ENCODE measurements at regions not wholly inside any gene's neighbourhood (a gene's known extent, or its start where the extent isn't known, plus 50 kb on each side); places are given as distances from the start of the nearest gene placed in this dataset.
"Not testable (repeated sequence)": the region's sequence is repeated elsewhere in the genome, so short reads cannot be mapped to it uniquely, and the experiment has no call there.

- no peak for DNase-seq
Observed at GRCh38 chr2:176826984-176827668, 385.5 kb upstream of the HNRNPA3 start.

- no peak for DNase-seq
Observed at GRCh38 chr2:176830362-176830761, 382.2 kb upstream of the HNRNPA3 start.

DNA sequence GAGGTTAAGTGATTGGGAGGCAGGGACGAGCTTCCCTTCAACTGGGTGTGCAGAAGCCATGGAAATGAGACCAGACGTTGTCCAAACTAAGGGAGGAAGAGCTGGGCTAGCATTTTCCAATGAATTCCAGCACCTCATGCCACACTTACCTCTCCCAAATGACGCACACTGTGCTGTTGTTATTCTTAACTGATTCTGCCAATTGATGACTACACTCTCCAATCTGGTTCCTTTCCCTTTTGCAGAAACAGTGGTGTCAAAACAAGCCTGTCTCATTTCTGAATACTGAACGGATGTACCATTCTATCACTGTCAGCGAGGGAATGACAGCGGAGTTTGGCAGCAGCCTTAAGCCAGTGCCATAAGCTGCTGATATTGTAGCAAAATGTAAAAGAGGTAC lies 380.5 kb upstream of the HNRNPA3 start:
- no peak for DNase-seq

DNA sequence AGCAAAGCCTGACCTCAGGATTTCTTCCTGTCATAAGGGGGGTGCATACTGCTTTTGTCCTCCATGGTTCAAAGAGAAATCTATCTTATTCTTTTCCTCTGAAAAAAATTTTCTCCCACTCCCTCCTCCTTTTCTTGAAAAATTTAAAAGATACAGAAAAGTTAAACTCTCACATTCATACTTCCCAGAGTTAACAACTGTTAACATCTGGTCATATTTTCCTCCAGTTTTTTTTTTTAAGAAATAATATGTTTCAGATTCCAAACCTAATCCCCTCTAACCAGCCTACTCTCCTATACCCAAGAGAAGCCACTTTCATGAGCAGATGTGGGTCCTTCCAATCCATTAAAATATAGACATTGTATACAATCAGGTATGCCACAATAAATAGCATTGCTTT lies 378.9 kb upstream of the HNRNPA3 start:
- no peak for DNase-seq

DNA sequence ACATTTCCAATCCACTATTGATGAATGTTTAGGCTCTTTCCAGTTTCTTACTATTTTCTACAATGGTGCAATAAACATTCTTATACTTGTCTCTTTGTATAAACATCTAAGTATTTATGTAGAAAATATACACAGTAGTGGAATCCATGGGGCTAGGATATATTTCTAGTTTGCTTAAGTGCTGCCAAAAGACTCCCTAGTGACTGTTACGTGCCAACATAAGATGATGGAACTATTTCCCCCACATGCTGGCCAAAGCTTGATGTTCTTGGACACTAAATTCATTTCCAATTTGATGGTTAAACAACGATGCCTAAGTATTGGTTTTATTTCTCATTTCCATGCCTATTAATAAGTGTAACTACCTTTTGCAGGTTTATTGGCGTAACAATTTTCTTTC lies 378.4 kb upstream of the HNRNPA3 start:
- DNase-seq, result no peak

DNA sequence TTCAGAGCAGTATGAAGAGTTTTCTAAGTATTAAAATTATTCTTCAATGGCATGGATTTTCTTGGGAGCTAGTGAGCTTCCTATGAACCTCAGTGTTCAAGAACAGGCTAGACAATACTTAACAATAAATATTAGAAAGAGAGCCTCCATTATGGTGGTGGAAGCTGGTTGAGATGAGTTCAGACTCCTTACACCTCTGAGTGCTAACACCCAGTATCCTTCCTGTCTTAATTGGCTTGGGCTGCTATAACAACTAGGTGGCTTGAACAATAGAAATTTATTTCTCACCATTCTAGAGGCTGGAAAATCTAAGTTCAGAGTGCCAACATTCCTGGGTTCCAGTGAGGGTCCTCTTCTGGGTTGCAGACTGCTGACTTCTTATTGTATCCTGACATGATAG lies 369.4 kb upstream of the HNRNPA3 start:
- no peak for DNase-seq

DNA sequence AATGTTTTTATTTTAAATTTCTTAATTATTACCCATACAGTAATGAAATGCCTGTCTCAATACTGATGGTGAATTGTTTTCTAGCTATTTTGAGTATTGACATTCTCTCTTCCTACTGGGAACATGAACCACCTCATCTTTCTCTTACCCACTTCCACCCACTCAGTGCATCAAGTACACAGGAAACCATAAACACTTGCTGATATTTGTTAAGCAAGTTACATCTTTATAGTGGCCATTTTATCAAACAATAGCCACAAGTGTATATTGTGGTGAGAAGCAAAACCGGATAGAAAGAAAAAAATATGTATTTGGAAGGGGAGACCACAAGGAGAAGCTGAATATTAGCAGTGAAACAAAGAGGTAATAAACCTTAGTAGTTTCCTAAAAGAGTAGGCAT lies 368.1 kb upstream of the HNRNPA3 start:
- no peak for DNase-seq

- DNase-seq, result no peak
Observed at GRCh38 chr2:176845718-176846117, 366.9 kb upstream of the HNRNPA3 start.

DNA sequence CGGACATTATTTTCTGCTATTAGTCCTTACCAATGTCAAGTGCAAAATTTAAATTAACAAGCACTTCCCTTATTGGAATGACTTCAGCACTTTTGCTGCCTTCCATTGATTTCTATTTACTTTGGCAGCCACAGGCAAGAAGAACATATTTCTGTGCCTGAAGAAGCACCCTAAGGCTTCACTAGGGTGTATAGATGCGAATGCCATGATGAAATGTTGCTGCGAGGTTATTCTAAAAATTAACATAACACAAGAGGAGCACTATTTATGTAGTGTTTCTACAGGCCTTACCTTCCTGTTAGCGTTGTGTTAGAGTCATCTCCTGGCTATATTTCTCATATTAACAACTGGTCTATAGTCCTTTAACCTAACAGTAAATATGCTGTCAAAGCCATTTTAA lies 365.0 kb upstream of the HNRNPA3 start:
- DNase-seq, result no peak

GRCh38 chr2:176848844-176849243 lies 363.8 kb upstream of the HNRNPA3 start:
- no peak for DNase-seq

DNA sequence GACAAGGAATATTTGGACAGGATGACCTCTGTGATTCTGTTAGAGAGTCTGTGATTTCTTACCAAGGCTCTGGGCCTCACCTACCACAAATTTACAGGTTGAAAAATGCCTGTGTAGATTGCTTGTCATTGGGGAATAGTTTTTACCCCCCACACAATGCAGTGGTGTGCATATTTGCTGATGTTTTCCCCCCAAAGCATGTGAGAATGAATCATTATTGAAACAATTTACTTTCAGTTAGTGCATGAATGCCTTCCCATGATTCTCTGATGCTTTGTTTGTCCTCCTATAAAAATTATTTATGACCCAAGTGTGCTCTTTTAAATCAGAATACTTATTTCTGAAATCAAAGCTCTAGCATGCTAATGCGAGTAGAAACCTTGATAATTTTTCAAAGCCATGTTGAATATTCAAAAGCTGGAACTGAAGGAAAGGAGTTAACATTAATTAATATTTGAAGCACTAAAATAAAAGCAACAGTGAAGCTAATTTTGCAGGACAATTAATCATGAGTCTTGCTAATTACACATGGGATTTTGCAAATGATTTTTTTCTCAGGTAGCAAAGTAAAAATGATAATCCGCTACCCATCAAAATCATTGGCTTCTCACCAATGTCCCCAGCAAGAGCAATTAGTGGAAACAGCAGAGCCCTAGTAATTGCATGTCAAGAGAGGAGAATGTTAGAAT lies 361.2 kb upstream of the HNRNPA3 start:
- no peak for DNase-seq

DNA sequence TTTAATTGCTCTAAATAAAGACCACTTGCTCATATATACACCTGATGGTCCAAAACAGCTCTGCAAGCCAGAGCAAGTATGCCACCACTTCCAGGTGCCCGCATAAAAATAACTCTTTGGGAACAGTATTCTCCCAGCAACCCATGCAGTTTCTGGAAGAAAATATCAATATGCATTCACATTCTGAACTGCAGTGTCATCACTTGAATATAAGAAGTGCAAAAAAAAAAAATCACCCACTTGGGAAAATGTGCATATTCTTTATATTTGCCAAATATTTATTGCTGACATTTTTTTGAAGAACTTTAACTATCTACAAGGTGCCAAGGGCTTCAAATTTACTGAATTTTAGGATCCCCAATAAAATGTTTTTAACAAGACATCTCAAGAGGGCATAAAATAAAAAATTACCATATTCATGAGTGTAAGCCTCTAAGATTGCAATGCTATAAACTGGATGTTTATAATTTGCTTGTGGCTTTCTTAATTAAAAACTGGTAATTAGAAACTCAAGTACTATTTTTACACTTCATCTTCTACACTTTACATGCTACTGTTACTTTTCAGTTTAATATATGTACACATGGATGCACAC lies 360.6 kb upstream of the HNRNPA3 start:
- no peak for DNase-seq

DNA sequence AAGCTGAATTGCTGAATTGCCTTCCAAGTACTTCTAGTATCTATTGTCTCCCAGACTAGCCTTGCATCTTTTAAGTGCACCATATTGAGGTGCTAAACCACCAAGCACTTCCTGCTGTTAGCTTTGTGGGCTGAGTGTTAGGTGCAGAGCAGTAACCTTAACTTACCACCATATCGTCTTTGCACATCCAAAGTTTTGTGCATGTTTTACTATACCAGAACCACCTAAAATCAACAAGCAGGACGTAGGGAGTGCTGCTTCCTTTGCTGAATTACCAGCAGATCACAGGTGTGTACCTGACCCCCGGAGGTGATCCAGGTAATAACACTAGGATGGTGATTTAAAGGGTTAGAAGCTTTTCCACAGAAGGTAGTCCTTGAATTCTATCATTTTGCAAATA lies 359.9 kb upstream of the HNRNPA3 start:
- no peak for DNase-seq

DNA sequence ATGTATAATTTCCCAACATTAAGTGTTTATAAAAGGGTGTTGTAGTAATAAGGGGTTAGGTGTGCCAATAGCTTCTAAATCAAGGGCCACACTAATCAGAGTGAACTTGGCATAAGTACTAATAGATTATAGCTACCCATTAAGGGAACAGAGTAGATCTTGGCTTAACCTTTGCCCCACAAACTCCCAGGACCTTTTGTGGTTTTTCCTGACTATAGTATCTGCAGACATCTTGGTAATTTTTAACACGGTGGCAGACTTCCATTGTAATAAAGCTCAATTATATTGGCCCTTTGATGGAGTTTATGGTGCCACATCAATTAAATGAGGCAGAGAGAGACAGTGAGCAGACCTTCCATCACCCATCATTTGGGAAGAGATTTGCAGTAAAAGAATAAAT lies 358.5 kb upstream of the HNRNPA3 start:
- no peak for DNase-seq

DNA sequence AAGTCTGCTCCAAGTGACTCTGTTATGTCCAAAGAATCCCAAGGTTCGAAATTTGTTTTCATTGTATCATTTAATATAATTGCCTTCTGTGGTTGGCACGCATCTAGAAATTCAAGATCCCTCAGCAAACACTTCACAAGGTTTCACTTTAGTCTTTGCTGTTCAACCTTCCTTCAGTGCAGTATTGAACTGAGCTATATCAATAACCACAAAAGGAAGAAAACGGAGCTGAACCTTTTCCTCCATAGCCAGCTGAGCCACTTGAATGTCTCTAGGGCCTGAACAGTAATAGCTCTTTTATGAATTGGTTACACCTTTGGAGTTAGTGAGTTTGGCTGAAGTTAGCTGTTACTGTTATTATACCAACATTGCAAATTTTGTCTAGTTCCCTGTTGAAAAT lies 357.7 kb upstream of the HNRNPA3 start:
- no peak for DNase-seq

DNA sequence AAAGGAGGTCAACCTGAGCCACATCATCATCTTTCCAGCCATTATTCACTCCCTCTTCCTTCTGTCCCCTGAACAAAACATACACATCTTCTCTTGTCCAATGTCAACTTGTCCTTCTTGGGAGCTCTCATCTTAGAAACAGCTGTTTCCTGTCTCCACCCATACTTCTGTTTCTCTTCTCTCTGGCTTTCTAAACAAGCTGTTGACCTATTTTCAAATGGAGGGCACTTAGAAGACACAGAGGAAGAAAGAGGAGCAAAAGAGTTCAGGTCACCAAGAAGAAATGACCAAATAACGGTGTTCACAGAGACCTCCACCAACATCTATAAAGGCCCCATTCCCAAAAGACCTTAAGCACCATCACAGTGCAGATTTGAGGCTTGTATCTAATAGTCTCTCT lies 355.9 kb upstream of the HNRNPA3 start:
- no peak for DNase-seq

- DNase-seq, result no peak
Observed at GRCh38 chr2:176865336-176865735, 347.3 kb upstream of the HNRNPA3 start.

DNA sequence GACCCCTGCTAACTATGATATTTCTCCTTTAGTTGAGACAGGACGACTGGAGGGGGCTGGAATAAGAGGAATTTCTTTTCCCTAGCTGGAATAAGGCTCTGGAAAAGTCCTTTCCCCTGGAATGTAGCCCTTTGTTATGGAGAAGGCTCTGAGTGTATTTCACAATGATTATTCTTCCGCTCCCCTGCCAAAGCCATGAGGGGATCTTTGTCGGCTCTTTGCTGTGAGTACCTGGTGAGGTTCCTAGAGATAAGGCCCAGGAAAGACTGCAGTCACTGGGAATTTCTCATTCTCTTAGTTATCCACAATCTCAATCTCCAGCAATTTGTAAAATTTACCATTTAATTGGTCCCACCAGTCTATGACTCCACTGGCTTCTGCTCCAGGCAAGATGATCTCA lies 340.2 kb upstream of the HNRNPA3 start:
- no peak for DNase-seq

- no peak for DNase-seq
Observed at GRCh38 chr2:176873403-176873802, 339.2 kb upstream of the HNRNPA3 start.

- DNase-seq, result no peak
Observed at GRCh38 chr2:176876493-176877103, 336.0 kb upstream of the HNRNPA3 start.

- DNase-seq, result no peak
Observed at GRCh38 chr2:176879426-176879995, 333.1 kb upstream of the HNRNPA3 start.

- DNase-seq, result not testable (repeated sequence)
Observed at GRCh38 chr2:176882045-176882444, 330.5 kb upstream of the HNRNPA3 start.

- DNase-seq, result no peak
Observed at GRCh38 chr2:176885001-176885643, 327.5 kb upstream of the HNRNPA3 start.
